HG02571 (cell line): ENCODE measurements at regions not wholly inside any gene's neighbourhood (a gene's known extent, or its start where the extent isn't known, plus 50 kb on each side); places are given as distances from the start of the nearest gene placed in this dataset.

Experiments used
- ATAC-seq: cut with Tn5 transposase; IDR thresholded peaks from one replicate; pipeline ENCODE4 v1.9.1; 2021; ENCODE audit warnings: mild to moderate bottlenecking, moderate library complexity; ENCODE audit not compliant: unreplicated experiment

DNA sequence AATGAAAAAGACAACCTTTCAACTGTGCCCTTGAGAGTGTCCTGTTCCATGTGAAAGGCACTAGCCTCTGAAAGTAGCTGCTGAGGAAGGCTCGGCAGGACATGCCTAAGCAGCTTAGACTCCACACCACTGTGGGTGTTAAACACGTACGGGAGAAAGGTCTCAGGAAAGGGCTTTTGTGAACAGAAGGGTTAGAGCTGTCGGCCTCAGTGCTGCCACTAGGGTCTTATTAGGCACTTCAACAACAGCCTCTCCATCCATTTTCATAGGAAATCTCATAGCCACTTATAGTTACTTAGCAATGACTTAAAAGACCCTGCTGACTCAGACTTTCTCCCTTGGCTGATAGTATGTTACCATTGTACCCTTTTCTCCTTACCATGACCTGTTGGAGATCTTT lies 662.8 kb downstream of the TBC1D32 start:
- no peak for ATAC-seq

DNA sequence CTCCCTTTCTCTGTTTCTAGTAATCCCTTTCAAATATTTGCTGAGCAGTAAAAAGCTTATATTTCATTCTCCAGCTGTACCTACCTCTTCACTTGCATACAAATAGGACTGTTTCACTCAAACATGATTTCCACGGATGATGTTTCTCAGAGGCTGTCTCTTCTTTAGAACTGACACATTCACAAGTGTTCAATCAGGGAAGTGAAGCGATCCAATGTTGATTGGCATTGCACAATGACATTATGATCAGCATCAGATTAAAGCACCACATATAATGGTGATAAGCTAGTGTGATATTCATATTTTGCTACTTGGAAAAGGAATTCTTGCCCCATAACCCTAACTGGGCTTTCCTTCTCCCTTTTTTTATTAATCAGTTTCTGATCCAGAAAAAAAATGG lies 681.8 kb downstream of the TBC1D32 start:
- no peak for ATAC-seq

DNA sequence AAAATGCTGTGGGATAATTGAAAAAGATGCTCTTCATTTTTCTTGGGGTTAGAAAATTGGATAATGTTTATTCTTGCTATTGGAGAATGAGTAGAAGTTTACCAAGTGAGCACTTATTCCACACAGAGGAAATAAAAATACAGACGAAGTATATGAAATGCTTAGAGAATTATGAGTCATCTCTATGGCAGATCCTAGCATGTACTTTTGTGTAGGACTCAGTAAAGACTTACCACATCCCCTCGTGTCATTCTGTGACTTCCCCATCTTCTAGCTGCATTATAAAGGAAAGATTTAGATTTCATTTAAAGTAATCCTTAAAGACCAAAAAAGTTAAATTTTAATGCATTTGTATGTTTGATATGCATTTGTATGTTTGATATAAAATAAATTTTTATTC lies 685.6 kb downstream of the TBC1D32 start:
- no peak for ATAC-seq

DNA sequence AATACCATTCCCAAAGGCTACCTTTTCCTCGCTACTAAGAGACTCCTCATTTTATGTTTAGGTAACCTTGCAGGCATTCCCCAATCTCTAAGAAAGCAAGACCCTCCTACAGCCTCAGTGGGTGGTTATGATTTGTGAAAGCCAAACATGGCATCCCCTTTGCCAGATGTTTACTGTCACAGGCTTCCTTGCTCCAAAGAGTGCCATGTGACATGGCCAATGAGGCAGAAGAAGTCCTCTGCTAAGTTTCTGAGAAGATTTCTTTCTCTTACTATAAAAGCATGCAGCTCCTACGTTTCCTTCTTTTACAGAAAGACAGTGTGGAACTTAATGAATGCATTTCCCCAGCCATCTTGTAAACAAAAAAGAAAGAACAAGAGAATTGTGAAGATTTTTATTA lies 688.2 kb downstream of the TBC1D32 start:
- ATAC-seq: no peak

DNA sequence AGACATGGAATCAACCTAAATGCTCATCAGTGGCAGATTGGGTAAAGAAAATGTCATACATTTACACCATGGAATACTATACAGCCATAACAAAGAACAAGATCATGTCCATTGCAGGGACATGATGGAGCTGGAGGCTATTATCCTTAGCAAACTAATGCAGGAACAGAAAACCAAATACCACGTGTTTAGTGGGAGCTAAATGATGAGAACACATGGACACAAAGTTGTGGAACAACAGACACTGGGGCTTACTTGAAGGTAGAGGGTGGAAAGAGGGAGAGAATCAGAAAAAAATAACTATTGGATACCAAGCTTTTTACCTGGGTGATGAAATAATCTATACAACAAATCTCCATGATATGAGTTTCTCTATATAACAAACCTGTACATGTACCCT lies 701.3 kb downstream of the TBC1D32 start:
- ATAC-seq: no peak

DNA sequence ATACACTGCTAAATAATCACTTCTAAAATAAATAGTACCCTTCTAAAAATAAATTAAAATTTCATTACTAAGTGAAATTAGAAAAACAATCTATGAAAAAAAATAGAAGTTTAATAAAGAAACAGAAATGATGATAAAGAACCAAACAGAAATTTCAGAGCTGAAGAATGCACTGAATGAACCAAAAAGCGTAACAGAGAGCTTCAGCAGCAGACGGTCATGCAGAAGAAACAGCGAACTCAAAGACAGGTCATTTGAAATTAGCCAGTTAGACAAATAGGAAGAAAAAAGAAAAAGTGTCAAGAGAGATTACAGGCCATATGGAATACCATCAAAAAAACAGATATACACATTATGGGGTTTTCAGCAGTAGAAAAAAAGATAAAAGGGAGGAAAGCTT lies 706.7 kb downstream of the TBC1D32 start:
- no peak for ATAC-seq

DNA sequence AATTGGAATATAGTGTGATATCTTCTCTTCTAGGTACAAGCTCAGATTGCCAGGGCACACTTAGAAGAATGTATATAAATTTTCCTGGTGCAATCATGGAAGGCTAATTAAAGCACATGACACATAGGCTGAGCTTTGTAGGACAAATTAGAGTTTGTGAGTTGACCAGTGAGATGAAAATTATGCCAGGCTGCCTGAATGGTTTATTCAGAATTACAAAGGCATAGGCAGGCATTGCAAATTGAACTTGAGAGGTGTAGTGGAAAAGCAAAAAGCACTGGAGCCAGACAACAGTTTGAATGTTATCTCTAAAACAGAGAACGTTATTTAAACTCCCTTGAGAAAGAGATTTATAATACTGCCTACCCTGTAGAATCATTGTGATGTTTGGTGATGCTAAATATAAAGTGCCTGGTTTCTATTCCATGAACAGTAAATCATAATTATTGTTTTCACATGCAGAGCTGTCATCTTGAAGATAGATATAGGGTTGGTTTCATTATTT lies 712.1 kb downstream of the TBC1D32 start:
- no peak for ATAC-seq

DNA sequence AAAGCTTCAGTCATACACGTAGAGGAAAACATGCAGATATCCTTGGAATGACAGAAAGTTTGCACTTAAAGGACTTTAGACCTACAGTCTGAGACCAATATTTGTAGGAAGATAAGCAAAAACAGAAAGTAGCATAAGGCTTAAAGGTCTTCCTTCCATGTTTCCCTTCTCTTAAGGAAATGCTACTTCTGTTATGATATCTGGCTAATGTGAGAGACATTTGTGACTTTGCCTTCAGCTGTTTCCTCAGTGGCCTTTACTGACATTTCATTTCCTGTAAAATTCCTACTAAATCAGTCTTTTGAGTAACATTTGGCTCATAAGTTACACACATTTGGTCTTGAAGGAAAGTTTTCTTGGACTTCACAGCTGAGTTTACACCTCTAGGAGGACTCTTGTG lies 713.4 kb downstream of the TBC1D32 start:
- ATAC-seq: no peak

DNA sequence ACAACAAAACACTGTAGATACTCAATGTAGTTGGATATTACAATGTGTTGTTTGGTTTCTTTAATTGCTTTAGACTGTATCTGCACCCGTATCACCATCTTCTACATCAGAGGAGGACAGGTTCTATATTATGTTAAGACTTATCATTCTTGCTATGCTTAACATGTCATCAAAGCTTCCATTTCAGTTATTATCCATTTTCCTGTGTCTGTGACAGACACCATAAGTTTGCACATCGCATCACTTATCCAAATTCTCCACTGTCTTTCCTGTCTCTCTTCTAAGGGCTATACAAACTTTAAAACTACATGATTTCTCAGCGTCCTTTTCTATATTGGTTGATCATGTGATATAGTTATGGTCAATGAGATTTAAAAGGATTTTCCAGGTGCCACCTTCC lies 719.0 kb downstream of the TBC1D32 start:
- ATAC-seq: no peak

DNA sequence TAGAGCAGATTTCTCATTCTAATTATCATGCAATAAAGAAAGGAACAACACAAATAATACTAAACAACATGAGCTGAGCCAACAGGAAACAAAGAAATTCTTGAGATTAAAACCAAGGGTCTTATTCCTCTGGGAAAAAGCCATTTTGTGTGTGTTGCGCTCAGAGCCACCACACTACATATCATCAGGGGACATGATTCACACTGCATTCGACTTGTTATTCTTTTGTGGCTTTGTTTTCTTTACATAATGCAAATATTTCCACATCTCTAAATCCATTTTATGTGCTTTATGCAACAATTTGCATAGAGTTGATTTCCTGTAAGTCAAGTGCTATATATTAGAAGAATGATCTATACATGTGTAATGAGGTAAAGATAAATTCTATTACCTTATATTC lies 719.6 kb downstream of the TBC1D32 start:
- ATAC-seq: no peak

DNA sequence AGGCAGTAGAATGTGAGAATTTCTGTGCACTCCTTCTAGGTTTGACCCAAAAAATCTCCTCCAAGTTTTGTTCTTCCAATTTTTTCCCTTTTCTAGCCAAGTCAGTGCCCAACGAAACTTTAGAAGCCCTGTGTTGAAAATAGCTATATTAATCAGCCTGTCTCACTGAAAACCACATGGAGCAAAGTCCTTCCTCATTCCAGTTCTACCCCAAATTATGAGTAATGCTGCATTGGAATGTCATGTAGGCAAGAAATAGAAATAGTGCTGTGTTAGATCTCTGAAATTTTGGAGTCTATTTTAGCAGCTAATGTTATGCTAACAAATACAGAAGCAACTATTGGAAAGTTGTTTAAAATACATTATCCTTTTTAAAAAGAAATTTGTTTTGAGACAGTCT lies 725.5 kb downstream of the TBC1D32 start:
- no peak for ATAC-seq

DNA sequence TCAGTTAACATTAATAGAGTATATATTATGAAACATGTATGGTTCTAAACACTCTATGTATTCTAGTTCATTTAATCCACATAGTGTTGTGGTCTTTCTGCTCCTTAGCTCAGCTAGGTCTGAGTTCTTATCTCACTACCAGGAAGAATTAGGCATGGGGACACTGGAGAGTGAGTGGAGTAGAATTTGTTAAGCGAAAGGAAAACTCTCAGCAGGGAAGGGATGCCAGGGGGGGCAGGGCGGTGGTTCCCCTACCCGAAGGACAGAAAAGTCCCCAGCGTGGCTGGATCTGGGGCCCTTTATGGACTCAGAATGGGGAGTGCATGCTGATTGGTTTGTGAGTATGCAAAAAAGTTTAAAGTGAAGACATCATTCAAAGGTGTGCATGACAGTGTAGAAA lies 727.5 kb downstream of the TBC1D32 start:
- ATAC-seq: no peak

DNA sequence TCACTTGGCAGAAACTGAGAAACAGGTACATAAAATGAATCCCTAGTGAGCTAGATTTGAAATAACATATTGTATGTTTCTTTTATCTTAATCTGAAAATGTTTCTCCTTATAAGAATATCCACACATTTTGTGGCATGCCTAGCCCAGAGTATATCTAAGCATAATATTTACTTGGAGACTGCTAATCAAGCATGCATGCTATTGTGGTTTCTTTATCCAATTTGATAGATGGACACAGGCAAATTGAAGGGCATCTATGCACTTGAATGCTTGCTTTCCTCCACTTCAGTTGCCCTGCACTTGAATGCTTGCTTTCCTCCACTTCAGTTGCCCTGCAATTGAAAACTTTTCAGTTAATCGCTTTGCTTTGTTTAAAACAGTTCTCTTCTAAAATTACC lies 729.8 kb downstream of the TBC1D32 start:
- ATAC-seq: no peak

DNA sequence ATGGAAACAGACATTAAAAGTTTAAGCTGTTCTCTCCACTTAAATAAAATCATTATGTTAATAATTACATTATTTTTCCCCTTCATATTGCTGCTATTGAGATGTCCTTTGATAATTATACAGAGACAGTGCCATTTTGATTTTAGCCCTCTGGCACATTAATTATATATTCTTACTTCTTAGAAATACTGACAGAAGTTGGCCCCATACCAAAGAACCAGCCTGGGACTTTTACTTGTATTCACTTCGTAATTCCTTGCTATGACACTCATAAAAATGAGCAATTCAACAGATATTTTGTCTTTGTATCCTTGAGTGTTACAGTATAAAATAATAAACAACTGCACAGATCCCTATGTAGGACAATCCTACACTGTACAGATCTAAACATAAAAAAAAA lies 743.7 kb downstream of the TBC1D32 start:
- no peak for ATAC-seq

DNA sequence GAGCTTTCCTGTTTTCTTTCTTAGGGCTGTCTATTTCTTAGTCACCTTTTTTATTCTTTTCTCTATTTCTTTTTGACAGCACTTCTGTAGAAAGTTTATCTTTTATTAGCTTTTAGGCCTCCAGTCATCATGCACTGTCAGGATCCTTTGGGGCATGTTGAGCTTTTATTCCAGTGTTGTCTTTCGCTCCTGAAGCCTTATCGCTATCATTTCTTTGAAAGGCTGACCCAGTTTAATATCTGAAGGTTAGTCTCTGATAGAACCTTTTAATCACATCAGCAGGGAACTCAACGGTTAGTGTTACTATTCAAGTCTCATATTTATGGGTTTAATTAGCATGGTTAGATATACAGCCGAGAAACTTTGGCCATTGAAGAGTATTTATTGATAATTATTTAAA lies 745.9 kb downstream of the TBC1D32 start:
- ATAC-seq: no peak

DNA sequence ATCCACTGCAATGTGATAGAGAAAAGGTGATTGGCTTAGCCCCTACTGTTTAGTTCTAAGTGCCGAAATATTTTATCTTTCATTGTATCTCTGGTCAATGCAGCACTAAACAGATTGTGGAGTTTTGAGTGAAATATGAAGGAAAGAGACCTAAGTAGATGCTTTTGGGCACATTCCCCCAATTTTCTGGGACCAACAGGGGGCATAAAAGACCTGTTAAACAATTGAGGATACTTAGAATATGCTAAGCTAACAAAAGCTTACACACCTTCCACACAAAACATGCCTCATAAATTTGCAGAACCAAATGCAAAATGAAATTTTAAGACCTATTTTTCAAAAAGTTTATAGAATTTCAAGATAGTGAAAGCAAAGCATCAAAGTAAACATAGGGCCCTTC lies 746.9 kb downstream of the TBC1D32 start:
- no peak for ATAC-seq

DNA sequence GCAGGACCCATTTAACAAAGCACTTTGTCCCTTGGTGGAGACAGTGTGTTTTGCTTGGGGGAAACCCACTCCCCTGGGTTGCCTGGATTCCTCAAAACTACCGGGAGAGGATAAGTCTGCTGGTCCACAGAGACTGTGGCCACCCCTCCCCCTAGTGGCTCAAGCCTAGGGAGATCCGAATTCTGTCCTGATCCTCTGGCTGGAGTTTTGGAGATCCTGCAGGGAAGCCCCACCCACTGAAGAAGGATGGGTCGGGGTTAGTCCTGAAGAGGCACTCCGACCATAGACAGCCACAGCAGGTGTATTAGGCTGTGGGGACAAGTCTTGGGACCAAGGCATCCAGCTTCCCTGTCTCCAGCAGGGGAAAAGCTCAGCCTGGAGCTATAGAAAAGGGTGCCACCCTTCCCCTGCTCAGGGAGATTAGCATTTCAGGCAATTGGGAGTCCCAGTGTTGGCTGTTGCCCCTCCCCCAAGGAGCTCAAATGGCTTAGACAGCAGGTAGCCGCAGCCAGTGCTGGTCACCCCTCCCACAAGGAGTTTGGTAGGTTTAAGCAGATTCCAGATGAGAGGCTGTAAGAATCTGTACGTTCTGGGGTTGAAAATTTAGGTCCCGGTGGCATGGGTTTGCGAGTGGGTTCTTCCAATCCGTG lies 750.0 kb downstream of the TBC1D32 start:
- no peak for ATAC-seq

DNA sequence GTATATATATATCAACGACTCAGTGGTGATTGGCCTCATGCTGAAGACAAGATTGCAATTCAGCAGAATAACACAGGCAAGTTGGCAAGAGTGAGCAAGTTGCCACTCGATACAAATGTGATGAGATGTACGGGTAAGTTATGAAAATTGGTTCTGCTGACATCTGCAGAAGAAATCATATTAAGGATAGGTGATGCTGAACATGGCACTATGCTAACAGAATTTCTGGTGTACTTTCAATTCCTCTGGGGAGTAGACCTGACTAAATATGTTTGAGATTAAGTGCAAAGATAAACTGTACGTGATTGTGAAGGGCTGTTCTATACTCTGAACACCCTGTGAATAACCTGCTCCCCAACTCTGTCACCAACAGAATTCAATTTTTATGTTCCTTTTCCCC lies 758.2 kb downstream of the TBC1D32 start:
- no peak for ATAC-seq

DNA sequence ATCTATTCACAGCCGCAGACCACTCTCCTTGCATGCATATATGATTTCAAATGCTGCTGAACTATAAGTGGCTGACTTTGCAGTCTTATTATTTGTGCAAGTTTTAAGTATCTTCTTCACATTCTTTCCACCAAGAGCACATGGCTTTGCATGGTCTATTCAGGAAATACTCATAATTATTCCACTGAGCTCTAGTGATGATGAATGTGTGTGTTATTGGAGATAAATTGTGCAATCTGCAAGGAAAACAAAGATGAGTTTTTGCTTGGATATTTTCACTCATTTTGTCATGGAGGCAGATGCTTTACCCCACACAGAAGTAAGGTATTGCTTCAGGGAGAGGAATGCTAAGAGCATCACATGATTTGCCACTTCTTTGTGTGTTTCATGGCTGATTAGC lies 764.6 kb downstream of the TBC1D32 start:
- ATAC-seq: no peak

DNA sequence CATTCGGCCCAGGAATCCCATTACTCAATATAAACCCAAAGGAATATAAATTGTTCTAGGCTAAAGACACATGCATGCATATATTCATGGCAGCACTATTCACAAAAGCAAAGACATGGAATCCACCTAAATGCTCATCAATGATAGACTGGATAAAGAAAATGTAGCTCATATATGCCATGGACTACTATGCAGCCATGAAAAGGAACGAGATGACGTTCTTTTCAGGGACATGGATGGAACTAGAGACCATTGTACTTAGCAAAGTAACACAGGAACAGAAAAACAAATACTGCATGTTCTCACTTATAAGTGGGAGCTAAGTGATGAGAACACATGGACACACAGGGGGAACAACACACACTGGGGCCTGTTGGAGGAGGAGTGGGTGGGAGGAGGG lies 769.5 kb downstream of the TBC1D32 start:
- no peak for ATAC-seq

DNA sequence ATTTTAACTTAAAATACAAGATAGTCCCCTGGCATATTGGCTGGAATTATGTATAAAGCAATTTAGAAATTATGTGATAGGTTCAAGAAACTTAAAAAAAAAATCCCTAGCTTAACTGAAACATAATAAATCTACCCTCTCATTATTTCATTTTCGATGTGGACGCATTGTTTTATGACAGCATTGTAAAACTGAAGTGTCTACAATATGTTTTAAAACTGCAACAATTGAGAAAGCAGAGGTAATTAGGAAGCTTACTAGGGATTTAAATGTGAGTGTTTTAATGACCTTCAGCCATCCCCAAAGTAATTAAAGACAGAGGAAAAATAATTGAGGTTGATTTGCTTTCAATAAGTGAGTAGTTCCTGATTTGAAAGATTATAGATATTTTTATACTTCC lies 776.0 kb downstream of the TBC1D32 start:
- no peak for ATAC-seq

DNA sequence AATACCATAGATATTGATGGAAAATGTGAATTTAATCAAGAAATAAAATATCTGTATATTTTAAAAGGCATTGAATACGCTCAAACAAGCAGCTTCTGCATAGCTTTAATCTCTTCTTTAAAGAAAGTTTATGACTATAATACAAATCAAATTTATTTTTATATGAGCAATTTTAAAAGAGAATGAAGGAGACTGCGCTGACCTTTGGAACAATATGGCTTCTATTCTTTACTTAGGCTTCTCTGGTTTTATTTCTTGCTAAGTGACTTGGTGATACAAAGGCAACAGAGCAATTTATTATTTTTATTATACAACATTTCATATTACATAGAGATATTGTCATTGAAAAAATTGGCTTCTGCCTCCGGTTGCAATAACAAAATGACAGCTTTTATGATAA lies 776.7 kb downstream of the TBC1D32 start:
- ATAC-seq: no peak

DNA sequence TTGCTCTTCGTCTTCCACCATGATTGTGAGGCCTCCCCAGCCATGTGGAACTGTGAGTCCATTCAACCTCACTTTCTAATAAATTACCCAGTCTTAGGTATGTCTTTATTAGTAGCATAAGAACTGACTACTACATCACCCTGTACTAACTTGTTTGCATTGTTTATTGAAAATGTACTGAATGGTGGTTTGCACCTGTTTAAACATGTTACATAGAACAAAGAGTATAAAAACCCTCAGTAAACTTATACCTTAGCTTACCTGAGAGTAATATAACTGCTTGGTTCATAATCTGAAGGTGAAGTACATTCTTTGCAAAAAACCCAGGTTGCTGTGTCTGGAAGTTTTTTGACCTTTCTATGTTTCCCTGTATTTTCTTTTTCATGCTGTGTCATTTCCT lies 777.8 kb downstream of the TBC1D32 start:
- no peak for ATAC-seq
